ENCODE measurements at regions not wholly inside any gene's neighbourhood (a gene's known extent, or its start where the extent isn't known, plus 50 kb on each side); places are given as distances from the start of the nearest gene placed in this dataset.

DNA sequence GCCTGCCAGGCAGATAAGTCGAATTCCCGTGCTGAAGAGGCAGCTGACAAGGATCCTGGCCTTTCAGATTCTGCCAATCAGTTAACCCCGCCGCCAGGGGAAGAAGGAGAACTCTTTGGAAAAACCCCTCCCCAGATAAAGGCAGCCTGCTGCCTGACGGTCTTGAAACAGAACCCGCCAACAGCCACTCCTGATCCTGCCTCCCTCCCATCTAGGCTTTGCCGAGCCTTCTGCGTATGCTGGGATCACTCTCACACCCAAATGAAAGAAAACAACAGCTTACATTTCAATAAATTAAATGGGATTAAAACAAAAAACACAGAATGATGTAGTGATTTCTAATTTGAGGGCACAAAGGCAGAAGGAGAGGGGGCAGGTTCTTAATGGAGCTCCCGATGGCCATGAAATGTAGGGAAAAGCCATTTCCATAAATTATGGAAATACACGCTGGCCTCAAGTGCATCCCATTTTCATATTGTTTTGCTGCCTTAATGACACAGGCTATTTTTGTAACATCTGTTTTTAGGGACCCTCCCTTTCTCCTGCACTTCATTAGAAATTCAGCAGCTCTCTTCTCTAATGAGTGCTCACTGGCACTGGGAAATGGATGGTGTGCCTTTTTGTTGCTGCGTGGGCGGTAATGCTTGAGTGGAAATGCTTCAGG is 319.1 kb downstream of the MED10 start:
- TF ChIP-seq CTCF (IDR thresholded peaks at IDR 0.05; ENCODE audit: insufficient read depth, low read depth, low read length, missing control alignments), result no peak
- no peak for DNase-seq (ENCODE audit: low read depth)
- no peak overlapping the region for H3K4me3 ChIP-seq (ENCODE audit: low read length)

DNA sequence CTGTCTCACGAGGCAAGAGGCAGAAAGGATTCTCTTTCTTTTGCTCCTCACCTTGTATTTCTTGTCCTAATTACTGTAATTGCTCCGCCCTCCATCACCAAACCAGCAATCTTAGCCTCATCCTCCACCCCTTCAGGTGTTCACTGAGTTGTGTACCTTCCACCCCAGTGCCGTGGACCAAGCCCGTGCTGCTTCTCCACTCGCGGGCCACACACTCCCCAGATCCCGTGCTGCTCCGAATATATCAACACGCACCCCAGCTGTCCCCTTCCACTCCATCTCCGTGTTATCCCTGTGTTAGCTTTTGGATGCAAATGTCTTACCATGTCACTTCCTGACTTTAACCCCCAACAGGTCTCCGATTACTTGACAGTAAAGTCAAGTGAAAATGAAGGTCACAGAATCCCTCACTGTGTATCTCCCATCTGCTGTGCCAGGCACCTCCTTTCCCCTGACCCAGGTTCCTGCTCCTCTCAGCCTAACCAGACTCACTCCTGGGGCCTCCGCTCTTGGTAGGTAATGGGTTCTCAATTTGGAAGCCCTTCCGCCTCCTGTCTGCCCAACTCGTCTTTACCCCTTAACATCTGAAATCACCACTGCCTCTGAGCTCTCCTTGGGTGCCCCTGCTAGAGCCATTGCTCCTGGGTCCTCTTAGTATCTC is 320.2 kb downstream of the MED10 start:
- no peak for TF ChIP-seq CTCF (IDR thresholded peaks at IDR 0.05; ENCODE audit: insufficient read depth, low read depth, low read length, missing control alignments)
- H3K4me3 ChIP-seq (ENCODE audit: low read length), result no peak overlapping the region
- no peak for DNase-seq (ENCODE audit: low read depth)

DNA sequence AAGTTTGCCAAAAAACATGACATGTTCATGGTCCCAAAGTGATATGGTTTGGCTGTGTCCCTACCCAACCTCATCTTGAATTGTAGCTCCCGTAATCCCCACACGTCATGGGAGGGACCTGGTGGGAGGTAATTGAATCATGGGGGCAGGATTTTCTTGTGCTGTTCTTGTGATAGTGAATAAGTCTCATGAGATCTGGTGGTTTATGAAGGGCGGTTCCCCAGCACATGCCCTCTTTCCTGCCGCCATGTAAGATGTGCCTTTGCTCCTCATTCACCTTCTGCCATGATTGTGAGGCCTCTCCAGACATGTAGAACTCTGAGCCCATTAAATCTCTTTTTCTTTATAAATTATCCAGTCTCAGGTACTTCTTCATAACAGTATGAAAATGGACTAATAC is 322.1 kb downstream of the MED10 start:
- no peak for DNase-seq (ENCODE audit: low read depth)
- TF ChIP-seq CTCF (IDR thresholded peaks at IDR 0.05; ENCODE audit: insufficient read depth, low read depth, low read length, missing control alignments), result no peak
- no peak overlapping the region for H3K4me3 ChIP-seq (ENCODE audit: low read length)

DNA sequence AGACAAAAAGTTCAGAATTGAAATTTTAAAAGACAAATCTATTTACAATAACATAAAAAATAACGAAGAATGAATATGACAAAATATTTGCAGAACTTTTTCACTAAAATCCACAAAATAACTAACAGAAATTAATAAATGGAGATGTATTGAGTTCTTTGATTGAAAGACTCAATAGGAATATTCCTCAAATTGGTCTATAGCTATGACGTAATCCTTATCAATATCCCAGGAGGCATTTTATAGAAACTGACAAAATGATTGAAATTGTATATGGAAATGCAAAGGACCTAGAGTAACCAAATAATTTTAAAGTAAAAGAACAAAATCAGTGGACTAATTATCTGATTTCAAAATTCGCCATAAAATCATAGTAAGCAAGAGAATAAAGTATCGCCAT is 328.7 kb downstream of the MED10 start:
- no peak for DNase-seq (ENCODE audit: low read depth)
- no peak overlapping the region for H3K4me3 ChIP-seq (ENCODE audit: low read length)
- TF ChIP-seq CTCF (IDR thresholded peaks at IDR 0.05; ENCODE audit: insufficient read depth, low read depth, low read length, missing control alignments), result no peak

DNA sequence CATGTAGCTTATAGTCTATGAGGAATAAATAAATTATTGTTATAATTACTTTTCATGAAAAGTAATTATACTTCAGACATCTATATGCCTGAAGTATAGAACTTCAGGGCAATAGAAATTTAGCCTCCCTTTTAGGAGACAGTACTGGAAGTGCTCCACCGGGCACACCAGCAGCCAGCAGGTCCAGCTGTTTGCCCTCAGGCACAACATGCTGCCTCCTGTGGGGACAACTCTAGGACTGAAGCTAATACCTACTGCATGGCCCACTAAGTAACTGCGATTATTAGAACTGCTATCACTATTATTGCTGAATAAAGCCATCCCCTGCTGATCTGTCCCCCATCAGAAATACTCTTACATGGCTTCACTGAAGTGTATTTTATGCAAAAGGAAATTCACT is 329.6 kb downstream of the MED10 start:
- DNase-seq (ENCODE audit: low read depth), result no peak
- no peak for TF ChIP-seq CTCF (IDR thresholded peaks at IDR 0.05; ENCODE audit: insufficient read depth, low read depth, low read length, missing control alignments)
- H3K4me3 ChIP-seq (ENCODE audit: low read length), result no peak overlapping the region

GRCh38 chr5:6046296-6046967 is 331.9 kb downstream of the MED10 start:
- no peak for DNase-seq (ENCODE audit: low read depth)
- no peak for TF ChIP-seq CTCF (IDR thresholded peaks at IDR 0.05; ENCODE audit: insufficient read depth, low read depth, low read length, missing control alignments)

More at GRCh38 chr5:6046296-6046967, 331.9 kb downstream of the MED10 start:
- H3K4me3 ChIP-seq (ENCODE audit: low read length), result no peak overlapping the region
